ENCODE measurements at regions not wholly inside any gene's neighbourhood (a gene's known extent, or its start where the extent isn't known, plus 50 kb on each side); places are given as distances from the start of the nearest gene placed in this dataset.

- TF ChIP-seq CTCF (conservative IDR thresholded peaks at IDR 0.05 in 1 of 2, IDR thresholded peaks at IDR 0.05 in 1 of 2; ENCODE audit: low read depth in 1 of 2, low read length in 2 of 2) (no peak), EZH2 (IDR thresholded peaks at IDR 0.05; ENCODE audit: low read length, missing control alignments) (no peak)
Observed at GRCh38 chr14:31950331-31950730, 126.8 kb upstream of the ARHGAP5 start.

All from fibroblast of lung (primary cell).